Fibroblast of mammary gland (primary cell): ENCODE measurements at regions not wholly inside any gene's neighbourhood (a gene's known extent, or its start where the extent isn't known, plus 50 kb on each side); places are given as distances from the start of the nearest gene placed in this dataset.

Source experiments
- DNase-seq: peaks from one replicate; pipeline ENCODE4 v3.0.0-alpha.2; 2010; ENCODE audit warnings: low read depth
- H3K4me3 ChIP-seq: 2 replicates; pipeline ENCODE4 v1.5.1; 2011; ENCODE audit warnings: low read depth, mild to moderate bottlenecking, low read length, moderate library complexity; ENCODE audit not compliant: control insufficient read depth
- TF ChIP-seq, protein P1 (sequence below): conservative IDR thresholded peaks from 2 replicates; pipeline ENCODE4 v1.5.1; 2011; ENCODE audit warnings: low read depth, low read length, inconsistent platforms; ENCODE audit not compliant: control insufficient read depth, insufficient read depth

DNA sequence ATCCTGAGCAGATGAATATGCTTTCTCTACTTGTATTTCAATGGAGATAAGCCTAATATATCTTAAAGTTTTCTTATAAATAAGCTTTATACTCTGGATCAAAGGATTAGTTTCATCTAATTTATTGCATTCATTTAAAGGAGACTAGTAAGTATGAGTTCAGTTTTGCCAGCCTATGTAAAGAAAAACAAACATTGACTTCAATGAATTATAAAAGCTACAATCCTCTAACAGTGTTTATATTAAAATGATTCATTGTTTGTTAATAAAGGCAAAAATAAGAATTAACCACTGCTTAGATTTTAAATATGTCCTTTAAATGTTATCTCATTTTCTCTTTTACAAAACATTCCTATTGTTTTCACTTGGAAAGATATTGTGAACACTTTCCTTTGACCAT is 566.0 kb downstream of the EPHA4 start:
- DNase-seq, result no peak
- TF ChIP-seq, protein P1, sequence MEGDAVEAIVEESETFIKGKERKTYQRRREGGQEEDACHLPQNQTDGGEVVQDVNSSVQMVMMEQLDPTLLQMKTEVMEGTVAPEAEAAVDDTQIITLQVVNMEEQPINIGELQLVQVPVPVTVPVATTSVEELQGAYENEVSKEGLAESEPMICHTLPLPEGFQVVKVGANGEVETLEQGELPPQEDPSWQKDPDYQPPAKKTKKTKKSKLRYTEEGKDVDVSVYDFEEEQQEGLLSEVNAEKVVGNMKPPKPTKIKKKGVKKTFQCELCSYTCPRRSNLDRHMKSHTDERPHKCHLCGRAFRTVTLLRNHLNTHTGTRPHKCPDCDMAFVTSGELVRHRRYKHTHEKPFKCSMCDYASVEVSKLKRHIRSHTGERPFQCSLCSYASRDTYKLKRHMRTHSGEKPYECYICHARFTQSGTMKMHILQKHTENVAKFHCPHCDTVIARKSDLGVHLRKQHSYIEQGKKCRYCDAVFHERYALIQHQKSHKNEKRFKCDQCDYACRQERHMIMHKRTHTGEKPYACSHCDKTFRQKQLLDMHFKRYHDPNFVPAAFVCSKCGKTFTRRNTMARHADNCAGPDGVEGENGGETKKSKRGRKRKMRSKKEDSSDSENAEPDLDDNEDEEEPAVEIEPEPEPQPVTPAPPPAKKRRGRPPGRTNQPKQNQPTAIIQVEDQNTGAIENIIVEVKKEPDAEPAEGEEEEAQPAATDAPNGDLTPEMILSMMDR, result no peak
- no peak overlapping the region for H3K4me3 ChIP-seq

DNA sequence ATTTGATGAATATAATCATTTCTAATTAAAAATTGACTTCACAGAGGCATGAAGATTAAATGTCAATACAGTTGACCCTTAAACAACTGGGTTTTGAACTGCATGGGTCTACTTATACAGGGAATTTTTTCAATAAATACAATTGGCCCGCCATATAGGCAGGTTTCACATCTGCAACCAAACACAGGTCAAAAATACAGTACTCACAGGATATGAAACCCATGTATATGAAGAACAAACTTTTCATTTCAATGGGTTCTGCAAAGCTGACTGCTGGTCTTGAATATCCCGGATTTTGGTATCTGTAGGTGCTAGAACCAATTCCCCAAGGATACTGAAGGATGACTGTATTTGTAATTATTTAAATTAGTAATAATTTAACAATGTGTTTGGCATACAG is 555.6 kb downstream of the EPHA4 start:
- DNase-seq, result no peak
- no peak overlapping the region for H3K4me3 ChIP-seq
- TF ChIP-seq, protein P1, result no peak

DNA sequence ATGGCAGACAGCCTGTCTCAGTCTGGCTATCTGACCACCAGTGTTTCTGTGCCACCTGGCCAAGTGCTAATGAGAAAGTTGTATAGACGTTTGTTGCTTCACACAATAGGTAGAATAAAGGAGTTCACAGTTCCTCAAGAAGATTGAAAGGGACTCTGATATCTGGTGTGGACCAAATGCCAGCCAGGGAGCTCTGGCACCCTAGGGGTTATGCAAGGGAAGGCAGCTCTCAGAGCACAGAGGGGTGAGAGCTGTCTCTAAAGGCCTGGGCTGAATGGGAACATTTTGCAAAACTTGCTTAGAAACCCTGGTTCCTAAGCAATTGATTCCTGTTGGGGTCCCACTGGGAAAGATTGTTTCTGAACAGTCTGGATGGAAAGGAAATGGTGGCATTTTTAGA is 553.8 kb downstream of the EPHA4 start:
- no peak for DNase-seq
- no peak overlapping the region for H3K4me3 ChIP-seq
- TF ChIP-seq, protein P1, result no peak

DNA sequence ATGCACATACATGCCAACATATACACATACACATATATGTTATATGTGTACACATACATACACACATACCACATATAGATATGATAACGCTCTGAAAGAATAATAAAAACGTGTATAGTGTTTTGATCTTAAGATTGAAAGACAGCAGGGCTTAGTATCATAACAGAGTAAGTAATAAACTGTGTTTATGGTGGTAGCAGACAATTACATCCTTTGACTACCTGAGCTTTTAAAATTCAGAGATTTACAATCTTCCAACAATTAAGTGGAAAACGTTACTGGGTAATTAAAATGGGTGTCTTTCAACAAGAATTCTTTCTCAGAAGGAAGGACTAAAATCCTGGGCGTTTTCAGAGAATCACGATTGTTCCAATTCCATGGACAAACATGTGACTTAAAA is 552.4 kb downstream of the EPHA4 start:
- DNase-seq, result no peak
- TF ChIP-seq, protein P1, result no peak
- no peak overlapping the region for H3K4me3 ChIP-seq

DNA sequence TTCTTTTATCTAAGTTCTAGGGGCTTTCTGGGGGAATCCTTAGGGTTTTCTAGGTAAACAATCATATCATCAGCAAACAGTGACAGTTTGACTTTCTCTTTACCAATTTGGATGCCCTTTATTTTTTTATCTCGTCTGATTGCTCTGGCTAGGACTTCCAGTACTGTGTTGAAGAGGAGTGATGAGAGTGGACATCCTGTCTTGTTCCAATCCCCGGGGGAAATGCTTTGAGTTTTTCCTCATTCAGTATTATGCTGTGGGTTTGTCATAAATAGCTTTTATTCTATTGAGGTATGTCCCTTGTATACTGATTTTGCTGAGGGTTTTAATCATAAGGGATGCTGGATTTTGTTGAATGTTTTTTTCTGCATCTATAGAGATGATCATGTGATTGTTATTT is 549.5 kb downstream of the EPHA4 start:
- H3K4me3 ChIP-seq, result no peak overlapping the region
- no peak for DNase-seq
- TF ChIP-seq, protein P1, result no peak

DNA sequence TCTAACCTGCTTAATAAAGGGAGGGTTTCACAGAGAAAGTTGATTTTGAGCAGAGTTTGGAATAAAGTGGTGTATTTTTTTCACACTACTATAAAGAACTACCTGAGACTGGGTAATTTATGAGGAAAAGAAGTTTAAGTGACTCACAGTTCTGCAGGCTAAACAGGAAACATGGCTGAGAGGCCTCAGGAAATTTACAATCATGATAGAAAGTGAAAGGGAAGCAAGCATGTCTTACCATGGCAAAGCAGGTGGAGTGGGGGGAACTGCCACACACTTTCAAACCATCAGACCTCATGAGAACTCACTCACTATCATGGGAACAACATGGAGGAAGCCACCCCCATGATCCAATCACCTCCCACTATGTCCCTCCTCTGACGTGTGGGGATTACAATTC is 546.7 kb downstream of the EPHA4 start:
- DNase-seq, result no peak
- H3K4me3 ChIP-seq, result no peak overlapping the region
- TF ChIP-seq, protein P1, result no peak

DNA sequence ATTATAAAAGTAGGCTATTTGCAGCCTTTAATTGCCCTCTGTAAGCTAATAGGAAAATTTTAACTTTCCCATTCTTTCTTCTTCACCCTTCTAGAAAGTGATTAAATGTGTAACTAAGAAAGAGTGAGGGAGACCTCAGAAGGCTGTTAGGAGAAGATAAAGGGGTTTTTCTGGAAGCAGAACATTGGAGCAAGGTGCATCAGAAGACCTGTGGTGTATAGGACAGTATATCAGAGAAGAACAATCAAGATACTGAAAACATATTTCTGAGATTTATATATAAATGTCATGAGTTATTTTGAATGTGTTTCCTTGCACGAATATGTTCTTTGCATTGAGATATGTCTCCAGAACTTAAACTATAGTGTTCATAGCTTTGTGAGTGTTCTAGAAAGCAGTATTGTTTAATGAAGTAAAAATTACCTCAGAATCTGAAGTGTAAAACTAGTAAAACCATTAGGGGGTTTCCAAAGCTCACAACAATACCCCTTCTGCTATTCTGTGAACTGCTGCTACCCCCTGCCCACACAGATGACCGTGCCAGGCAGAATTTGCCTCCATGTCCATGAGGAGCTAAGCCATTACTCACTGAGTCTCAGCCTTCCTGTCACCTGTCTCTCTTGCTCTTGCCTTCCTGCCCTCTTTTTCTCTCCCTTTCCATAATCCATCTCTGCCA is 537.9 kb downstream of the EPHA4 start:
- TF ChIP-seq, protein P1, result no peak
- no peak for DNase-seq
- H3K4me3 ChIP-seq, result no peak overlapping the region
